ENCODE measurements at regions not wholly inside any gene's neighbourhood (a gene's known extent, or its start where the extent isn't known, plus 50 kb on each side); places are given as distances from the start of the nearest gene placed in this dataset.
"Not testable (repeated sequence)": the region's sequence is repeated elsewhere in the genome, so short reads cannot be mapped to it uniquely, and the experiment has no call there.

DNA sequence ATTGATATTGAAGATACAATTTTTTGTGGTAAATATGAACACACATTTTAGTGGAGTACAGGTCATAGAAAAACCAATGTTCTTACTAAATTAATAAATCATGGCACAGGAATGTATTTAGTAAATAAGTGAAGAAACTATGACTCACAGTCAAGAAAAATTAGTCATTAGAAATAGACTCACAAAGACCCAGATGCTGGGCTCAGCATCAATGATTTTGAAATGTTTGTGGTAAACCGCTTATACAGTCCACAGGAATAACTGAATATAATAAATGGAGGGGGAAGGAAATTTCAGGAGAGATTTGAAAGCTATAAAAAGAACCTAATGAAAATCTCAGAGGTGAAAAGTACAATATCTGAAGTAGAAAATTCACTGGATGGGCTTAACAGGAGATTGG, 138.3 kb upstream of the ADCY1 start (continued):
- TF ChIP-seq ZNF462 (CRISPR knock-in tag; IDR thresholded peaks at IDR 0.05) (no peak), NANOG (IDR thresholded peaks at IDR 0.05; ENCODE audit: borderline replicate concordance) (no peak), EZH2phosphoT487 (IDR thresholded peaks at IDR 0.05; ENCODE audit: unreplicated experiment) (no peak), EZH2 (IDR thresholded peaks at IDR 0.05; ENCODE audit: low read depth, unreplicated experiment) (no peak)
- TF ChIP-seq, protein P1, sequence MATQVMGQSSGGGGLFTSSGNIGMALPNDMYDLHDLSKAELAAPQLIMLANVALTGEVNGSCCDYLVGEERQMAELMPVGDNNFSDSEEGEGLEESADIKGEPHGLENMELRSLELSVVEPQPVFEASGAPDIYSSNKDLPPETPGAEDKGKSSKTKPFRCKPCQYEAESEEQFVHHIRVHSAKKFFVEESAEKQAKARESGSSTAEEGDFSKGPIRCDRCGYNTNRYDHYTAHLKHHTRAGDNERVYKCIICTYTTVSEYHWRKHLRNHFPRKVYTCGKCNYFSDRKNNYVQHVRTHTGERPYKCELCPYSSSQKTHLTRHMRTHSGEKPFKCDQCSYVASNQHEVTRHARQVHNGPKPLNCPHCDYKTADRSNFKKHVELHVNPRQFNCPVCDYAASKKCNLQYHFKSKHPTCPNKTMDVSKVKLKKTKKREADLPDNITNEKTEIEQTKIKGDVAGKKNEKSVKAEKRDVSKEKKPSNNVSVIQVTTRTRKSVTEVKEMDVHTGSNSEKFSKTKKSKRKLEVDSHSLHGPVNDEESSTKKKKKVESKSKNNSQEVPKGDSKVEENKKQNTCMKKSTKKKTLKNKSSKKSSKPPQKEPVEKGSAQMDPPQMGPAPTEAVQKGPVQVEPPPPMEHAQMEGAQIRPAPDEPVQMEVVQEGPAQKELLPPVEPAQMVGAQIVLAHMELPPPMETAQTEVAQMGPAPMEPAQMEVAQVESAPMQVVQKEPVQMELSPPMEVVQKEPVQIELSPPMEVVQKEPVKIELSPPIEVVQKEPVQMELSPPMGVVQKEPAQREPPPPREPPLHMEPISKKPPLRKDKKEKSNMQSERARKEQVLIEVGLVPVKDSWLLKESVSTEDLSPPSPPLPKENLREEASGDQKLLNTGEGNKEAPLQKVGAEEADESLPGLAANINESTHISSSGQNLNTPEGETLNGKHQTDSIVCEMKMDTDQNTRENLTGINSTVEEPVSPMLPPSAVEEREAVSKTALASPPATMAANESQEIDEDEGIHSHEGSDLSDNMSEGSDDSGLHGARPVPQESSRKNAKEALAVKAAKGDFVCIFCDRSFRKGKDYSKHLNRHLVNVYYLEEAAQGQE (IDR thresholded peaks at IDR 0.05; ENCODE audit: unreplicated experiment): no peak

DNA sequence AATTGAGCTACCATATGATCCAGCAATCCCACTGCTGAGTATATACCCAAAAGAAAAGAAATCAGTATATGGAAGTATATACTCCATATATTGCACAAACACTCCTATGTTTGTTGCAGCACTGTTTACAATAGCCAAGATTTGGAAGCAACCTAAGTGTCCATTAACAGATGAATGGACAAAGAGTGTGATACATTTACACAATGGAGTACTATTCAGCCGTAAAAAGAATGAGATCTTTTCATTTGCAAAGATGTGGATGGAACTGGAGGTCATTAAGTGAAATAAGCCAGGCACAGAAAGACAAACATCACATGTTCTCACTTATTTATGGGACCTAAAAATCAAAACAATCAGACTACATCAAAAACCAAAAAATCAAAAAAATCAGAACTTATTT, 133.4 kb upstream of the ADCY1 start:
- H3K27ac ChIP-seq (ENCODE audit: low read depth); H3K4me3 Mint-ChIP-seq; H3K27me3 ChIP-seq (ENCODE audit: insufficient read depth); H3K9me3 Mint-ChIP-seq; DNase-seq (ENCODE audit: low spot score); H3F3A ChIP-seq (replicated peaks; ENCODE audit: low read depth); H3K27me3 Mint-ChIP-seq (ENCODE audit: insufficient read depth, low read depth, poor library complexity); H3K4me2 ChIP-seq; H3K79me2 ChIP-seq (replicated peaks; ENCODE audit: insufficient read depth); H3K4me1 Mint-ChIP-seq; H3K9me2 ChIP-seq (ENCODE audit: insufficient read depth); H3K4me1 ChIP-seq (ENCODE audit: insufficient read depth); ATAC-seq; H3K27ac Mint-ChIP-seq; H4K20me1 ChIP-seq (replicated peaks; ENCODE audit: insufficient read depth); H3K36me3 Mint-ChIP-seq (ENCODE audit: low read depth); H2AFZ ChIP-seq; H3K36me3 ChIP-seq (ENCODE audit: insufficient read depth); H3K4me3 ChIP-seq: not testable (repeated sequence)

Measured in GM23338 (cell line).